HG03097 (cell line): ENCODE measurements at regions not wholly inside any gene's neighbourhood (a gene's known extent, or its start where the extent isn't known, plus 50 kb on each side); places are given as distances from the start of the nearest gene placed in this dataset.

Experiments
- ATAC-seq: cut with Tn5 transposase; IDR thresholded peaks from one replicate; pipeline ENCODE4 v1.9.1; 2021; ENCODE audit not compliant: unreplicated experiment, low FRiP score

DNA sequence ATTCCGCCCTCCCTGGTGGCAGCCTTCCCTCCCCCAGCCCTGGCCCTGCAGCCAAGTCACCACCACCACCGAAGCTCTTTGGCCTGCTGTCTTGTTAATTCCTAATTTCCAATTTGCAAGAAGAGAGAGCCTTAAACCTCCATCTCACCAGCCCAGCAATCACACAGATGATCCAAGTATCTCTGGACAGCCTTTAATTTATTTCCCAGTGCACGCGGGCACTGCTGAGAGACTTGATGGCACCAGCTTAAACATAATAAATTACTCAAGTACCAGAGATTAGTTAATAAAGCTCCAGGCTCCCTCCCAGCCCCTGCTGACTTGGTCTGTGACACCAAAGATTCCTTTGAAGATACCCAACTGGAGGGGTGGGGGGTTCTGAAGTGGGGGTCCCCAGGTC lies 494.7 kb downstream of the BUD13 start:
- no peak for ATAC-seq

DNA sequence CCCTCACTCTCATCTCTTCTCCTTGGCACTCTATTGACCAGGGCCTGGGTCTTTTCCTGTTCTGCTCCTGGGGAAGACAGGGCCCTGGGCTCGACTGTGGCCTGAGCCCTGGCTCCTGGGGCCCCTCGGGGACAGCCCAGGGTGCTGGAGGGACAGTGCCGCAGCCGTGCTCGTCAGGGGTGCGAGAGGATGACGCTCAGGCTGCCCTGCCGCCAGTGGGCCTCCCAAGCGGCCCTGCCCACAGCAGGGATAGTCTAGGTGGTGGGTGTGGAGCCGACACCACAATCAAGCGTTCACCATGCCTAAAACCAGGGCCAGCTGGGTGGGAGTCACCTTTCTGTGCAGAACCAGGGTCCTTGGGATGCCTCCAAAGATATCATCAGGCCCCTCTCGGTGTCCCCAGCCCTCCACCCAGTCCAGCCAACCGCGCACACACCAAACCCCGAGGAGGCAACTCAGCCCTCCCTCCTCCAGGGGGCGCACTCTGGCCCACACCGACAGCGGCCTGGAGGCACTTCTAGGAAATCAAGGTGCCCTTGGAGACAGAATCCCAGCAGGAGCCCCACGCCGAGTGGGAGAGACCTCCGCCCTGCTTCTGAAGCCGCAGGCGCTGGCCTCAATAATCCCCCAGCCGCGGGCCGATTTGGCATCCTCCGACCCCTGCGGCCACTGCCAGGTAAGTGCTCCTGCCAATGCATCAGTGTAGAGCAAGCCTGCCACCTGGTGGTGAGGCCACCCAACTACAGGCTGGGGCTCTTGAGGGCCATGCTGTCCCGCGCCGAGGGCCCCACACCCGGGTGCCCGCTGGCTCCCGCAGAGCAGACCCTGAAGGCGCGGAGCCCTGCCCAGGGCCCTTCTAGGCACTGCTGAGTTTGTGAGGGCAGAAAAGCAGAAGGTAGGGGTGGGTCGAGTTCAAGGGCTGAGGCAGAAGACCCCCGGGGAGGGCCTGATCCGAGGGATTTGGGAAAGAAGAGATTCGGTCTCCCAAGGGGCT lies 496.4 kb downstream of the BUD13 start:
- peak; percentile 77 for ATAC-seq

DNA sequence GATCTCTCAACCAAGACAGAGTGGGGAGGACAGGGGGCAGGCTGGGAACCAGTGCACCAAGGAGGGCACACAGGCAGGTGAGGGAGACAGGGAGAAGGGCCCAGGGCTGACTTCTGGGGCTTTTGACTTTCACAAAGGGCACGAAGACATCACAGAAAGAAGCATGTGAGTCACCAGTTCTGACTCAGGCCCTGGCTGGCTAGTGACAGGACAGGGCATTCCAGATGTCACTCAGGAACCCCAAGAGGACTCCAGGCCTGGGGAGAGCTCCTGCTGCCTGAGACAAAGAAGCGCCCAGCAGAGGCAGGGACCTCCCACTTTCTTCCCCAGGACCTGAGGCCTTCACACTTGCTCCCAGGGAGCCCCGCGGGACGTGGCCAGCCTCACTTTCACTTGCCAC lies 497.2 kb downstream of the BUD13 start:
- ATAC-seq: no peak

DNA sequence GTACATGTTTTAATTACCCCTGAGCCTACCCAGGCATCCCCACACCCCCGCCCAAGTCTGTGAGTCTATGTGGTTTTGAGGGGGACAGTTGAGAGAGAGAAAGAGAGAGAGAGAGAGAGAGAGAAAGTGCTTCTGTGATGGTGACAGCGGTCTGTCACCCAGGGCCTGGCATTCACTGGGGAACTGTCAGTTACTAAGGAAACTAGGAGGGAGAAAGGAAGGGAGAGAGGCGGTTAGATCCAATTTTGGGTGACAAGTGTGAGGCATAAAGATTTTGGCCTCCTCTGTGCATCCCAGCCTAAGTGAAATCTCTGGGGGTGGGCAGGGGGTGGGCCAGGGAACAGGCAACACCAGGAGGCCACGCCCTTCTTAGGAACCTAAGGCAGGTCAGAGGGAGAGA lies 498.3 kb downstream of the BUD13 start:
- ATAC-seq: no peak

DNA sequence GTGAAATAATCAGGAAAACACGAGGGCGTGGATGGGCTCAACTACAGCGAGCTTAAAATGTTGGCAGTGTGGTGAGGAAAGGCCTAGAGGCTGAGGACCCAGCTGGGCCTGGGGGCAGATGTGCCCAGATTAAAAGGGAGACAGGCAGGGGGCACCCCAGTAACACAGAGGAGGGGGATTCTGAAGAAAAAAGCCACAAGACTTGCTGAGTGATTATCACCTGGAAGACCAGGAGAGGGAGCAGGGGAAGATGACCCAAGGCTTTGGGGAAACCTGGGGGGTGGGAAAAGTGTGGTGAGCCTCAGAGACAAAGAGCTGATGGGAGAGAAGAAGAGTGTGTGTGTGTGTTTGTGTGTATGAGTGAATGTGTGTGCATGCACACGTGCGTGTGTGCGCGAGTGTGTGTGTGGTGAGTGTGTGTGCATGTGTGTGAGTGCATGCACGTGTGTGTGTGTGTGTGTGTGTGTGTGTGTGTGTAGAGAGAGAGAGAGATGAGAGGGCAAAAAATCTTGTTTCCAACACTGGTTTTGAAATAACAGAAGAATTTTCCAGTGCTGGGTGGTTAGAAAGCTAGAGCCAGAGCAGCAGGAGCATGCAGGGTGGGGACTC lies 500.5 kb downstream of the BUD13 start:
- ATAC-seq: no peak

DNA sequence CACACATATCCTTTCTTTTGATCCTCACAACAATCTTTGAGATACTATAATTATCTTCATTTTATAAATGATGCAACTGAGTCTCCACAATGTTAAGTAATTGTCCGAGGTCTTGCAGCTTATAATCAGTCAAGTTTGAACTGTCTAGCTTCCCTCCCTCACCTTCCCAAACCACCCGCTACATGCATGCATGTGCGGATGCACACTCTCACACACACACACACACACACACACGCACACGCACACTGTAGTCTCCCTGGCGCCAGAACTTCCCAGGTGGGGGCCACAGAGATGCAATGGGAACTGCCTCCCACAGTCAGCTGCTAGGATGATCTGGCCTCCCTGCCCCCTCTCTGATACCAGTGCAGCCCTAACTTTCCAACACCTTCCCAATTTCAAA lies 501.3 kb downstream of the BUD13 start:
- ATAC-seq: no peak

DNA sequence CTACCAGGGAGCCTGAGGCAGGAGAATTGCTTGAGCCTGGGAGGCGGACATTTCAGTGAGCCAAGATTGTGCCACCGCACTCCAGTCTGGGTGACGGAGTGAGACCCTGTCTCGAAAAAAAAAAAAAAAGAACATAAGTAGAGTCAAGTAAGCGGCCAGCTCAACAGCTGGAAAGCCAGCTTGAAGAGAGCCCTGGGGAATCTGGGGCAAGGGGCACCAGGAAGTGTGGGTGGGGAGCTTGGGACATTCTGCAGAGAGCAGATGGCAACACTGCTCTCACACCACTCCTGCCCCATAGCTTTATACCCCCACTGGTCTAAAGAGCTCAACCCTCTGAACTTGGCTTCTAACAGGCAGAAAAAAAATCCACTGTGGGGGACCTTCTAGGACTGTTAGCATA lies 505.6 kb downstream of the BUD13 start:
- no peak for ATAC-seq

DNA sequence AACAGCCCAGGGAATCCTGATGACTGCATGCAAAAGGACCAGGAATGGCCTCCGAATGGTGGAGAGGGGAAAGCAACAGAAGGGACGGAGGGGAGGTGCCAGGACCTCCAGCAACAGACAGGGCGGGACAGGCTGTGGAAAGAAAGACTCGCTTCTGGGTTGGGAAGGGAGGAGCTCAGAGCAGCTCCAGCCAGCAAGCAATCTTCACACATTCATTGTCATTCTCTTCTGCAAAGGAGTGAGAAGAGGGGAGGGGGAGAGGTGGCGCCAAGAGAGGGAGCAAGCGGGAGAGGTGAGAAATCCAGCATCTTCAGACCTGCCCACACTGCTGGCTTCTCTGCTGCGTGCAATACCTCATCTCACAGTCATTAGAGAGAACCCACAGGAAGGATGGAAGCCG lies 509.0 kb downstream of the BUD13 start:
- no peak for ATAC-seq

DNA sequence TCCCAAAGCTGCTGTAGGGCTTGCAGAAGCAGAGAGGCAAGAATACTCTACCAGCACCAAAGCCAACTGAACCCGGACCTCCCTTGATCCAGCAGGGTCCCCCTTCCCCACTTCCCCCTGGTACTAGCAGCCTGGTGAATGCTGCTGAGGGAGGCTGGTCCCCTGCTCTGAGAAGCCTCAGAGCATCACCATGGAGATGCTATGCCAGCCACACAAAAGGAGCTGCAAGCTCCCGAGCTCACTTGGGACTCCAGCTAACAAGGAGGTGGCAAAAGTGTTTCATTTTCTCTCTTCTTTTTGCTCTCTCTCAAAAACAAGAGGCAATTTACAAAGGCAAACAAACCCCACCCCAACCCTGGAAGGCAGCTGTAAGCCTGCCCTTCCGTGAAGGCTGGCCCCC lies 509.8 kb downstream of the BUD13 start:
- ATAC-seq: no peak

DNA sequence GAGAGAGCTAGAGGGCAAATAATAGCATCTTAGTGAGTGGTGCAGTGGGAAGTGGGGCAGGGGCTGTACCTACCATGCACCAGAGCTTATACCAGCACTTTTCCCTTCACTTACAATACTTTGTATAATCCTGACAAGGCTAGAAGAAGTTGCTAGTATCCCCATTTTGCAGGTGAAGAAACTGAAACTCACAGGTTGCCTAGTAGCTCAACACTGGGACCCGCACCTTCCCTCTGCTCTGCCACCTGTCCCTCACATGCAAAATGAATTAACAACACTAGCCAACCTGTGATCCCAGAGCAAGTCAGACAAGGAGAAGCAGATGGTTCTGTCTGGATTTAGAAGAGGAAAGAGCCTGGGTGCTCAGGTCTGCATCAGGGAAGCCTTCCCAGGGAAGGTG lies 510.4 kb downstream of the BUD13 start:
- ATAC-seq: no peak

DNA sequence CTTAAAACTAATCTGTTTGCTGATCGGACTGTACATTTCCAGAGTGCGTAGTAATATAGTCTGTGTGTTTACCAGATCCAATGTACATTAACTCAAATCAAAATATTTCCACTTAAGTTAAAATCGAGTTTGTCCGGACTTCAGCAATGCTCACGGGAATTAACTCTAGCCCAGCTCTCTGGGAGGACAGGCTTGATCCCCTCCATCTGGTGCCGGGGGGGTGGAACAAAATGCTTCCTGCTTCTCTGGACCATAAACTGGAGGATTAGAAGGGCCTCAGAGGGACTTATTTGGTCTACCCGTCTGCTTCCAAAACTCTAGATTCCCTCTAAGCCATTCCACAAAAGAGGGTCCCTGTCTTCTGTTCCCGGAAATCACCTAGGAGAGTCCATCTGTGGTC lies 511.2 kb downstream of the BUD13 start:
- no peak for ATAC-seq

DNA sequence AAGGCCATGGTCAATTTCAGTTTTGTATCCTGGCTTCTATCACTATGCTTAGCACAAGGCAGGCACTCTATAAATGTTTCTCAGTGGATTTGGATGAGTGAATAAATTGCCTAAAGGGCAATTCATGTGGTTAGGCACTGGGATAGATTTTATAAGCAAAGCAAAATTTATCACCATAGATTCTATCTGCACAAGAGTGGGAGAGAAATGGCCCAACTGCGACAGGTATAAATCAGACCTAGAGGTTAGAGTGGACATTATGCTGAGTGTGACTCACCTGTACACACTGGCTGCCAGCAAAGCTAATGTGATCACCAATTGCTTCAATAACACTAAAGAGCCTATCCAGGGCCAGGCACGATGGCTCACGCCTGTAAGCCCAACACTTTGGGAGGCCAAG lies 514.0 kb downstream of the BUD13 start:
- no peak for ATAC-seq

DNA sequence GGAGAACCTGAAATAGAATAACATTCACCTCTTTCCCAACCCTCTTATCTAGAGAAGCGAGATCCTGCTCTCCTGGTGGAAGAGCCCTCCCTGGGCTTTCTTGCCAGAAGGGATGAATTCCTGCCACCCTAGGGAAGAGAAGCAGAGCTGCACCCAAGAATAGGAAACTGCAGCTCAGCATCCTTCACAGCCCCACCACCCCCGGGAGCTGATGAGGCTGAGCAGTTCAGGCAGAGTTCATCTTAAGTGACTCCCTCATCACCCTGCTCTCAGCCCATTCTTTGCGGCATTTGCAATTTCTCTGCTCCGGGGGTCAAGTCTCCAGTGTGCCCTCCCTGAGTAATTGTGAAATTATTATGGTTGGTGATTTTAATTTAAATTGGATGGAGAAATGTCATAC lies 514.9 kb downstream of the BUD13 start:
- ATAC-seq: no peak

DNA sequence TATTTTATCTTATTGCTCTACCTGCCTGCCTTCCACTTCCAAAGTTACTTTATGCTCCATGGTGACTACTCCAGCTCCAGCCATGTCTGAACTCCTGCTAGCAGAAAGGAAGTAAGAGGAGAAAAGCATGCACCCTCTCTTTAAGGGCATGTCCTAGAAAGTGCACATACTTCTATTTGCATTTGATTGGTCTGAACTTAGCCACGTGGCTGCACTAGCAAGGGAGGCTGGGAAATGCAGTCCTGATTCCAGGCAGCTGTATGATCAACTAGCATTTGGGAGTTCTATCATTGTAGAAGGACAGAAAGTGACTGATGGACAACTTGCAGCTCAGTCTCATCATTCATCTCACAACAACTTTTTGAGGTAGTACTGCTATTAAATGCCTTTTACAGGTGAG lies 515.7 kb downstream of the BUD13 start:
- ATAC-seq: no peak

DNA sequence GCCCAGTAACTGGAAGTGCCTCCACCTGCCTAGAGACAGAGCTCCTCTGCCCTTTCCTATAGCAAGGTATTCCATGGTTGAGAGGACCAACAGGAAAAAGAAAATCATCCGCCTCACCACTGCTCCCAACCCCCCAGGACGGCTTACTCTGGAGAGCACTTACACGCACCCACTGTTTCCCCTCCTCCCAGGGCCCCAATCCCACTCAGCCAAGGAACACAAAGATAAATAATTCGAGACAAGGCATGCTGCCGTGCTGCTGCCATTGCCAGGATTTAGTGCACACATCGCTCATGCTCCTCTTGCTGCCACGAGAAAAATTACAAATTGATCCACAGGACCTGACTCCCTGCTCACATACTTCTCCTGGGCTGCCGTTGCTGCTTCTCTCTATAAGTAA lies 516.6 kb downstream of the BUD13 start:
- no peak for ATAC-seq

DNA sequence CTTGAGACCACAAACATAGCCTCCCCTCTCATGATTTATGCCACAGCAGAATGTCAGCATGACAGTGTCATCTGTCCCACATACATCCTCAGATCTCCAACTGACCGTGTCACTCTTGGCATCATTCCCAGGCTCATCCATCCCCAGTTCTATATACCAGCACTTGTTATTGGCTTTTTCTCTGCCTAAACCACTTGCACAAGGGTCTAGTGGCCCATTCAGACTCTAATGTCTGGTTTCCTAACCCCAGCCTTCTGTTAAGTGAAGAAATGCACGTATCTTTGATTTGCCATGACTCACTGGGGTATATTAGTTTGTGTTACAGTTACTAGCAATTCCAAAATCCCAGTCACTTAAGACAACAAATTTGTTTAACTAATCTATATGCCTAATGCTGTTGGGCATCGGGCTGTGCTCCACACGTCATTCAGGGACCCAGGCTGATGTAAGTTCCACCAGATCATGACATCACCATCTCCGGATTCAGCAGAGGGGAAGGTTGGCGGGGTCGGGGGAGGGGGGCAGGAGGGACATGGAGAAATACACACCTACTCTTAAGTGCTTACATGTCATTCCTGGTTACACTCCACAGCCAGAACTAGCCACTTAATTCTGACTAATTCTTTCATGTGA lies 517.4 kb downstream of the BUD13 start:
- no peak for ATAC-seq

DNA sequence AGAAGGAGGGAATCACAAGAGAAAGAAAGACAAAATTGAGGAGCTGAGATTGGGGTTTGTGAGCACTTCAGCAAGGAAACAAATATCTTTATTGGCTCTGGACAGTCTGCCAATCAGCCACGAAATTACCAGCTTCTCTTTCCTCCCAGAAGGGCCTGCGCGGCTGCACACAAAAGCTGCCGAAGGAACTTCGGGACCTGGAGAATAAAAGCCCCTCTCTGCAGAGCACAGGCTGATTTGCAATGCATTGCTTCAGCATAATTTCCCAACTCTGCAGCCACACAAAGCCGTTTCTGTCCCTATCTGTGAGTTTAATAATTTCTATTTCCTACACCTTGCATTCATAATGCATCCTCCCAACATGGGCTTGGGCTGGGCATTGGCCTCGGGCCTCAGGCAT lies 522.6 kb downstream of the BUD13 start:
- no peak for ATAC-seq

DNA sequence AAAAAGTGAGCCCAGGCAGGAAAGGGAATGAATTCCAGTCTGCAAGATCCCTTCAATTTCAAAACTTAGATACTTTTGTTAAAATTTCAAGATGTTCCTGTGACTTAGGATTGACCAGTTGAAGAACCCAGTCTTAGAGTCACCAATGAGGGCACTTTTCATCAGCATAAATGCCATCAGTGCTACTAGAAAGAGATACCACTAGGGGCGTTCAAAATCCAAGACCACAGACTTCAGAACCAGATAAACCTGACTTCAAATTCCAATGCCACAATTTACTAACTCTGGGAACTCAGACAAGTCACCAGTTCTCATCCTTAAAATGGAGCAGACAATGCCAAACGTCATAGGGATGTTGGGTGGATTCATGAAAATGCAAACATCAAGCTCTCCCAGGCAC lies 523.2 kb downstream of the BUD13 start:
- ATAC-seq: no peak

DNA sequence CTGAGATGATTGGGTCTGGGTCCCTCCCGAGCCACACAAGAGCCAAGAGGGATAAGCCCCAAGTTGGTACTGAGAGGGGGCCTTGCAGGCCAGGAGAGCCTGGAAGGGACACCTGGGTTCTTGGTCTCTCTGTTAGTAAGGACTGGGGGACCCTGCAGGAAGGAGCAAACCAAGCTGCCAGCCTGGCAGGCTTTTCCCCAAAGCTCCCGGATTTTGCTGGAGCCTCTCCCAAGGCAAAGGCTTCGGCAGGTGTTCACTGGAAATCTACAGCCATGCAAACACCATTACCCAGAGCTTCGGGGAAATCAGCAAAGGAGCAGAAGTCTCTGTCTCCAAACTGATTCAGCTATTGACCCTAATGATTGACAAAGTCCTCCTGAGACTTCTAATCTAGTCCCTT lies 527.9 kb downstream of the BUD13 start:
- ATAC-seq: no peak

DNA sequence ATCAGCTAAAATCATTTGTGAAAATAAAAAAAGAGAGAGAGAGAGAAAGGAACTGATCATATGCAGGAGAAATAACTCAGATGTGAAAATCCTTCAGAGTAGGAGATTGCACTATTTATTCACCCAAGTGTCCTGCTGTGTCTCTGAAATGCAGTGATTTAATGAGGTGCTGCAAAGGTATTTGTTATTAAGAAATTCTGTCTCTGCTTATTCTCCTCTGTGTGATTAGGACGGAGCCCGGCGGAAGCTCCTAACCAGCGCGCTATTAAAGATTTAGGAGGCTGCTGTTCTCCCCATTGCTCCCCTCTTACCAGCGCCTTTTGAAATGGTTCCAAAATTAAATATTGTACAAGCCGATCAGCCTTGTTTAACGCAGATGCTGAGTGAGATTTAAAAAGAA lies 528.3 kb downstream of the BUD13 start:
- ATAC-seq: no peak

DNA sequence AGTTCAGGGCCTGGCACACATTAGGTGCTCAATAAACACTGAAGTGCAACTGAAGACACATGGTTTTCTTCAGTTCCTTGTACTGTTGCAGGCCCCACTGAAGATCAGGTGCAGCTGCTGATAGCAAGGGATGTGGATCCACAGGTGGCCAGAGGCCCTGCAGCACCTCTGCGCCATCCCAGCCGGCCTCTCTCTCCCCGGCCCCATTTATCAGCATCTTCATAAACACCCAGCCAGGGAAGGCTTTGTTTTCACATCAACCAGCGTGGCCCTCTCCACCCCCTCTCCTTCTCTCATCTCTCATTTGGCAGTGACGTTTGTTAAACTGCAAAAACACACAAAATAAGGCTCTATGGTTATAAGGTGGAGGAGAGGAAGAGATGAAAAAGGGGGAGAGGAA lies 528.8 kb downstream of the BUD13 start:
- ATAC-seq: no peak

DNA sequence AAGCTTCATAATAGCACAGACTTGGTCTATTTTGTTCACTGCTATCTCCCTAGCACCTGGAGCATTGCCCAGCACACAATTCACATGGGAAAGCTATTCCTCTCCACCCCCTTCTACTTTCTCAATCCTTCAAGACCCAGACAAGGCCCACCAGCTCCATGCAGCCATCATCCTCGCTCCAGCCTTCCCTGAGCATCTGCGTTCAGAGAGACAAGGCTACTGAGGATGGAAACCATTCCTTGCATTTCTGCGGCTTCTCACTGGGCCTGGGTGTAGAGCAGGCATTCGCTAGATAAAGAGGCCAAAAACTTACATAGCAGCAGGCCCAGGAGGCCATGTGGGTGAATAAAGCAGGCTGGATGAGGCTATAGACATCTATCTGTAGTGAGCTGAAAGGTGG lies 530.8 kb downstream of the BUD13 start:
- no peak for ATAC-seq
